GM21529 (cell line): ENCODE measurements at regions not wholly inside any gene's neighbourhood (a gene's known extent, or its start where the extent isn't known, plus 50 kb on each side); places are given as distances from the start of the nearest gene placed in this dataset.
"Not testable (repeated sequence)": the region's sequence is repeated elsewhere in the genome, so short reads cannot be mapped to it uniquely, and the experiment has no call there.

Experiments used
- ATAC-seq: cut with Tn5 transposase; IDR thresholded peaks from one replicate; pipeline ENCODE4 v1.9.1; 2021; ENCODE audit not compliant: unreplicated experiment

- ATAC-seq: no peak
Measured at GRCh38 chr3:6631376-6631775, 229.5 kb upstream of the GRM7 start.

GRCh38 chr3:6640907-6641306 is 220.0 kb upstream of the GRM7 start:
- ATAC-seq: no peak

GRCh38 chr3:6644070-6644929 is 216.6 kb upstream of the GRM7 start:
- peak; percentile 61 for ATAC-seq

- ATAC-seq: no peak
Measured at GRCh38 chr3:6654670-6655069, 206.2 kb upstream of the GRM7 start.

- ATAC-seq: no peak
Measured at GRCh38 chr3:6655275-6655674, 205.6 kb upstream of the GRM7 start.

GRCh38 chr3:6657591-6657990 is 203.3 kb upstream of the GRM7 start:
- ATAC-seq: no peak

GRCh38 chr3:6667354-6667753 is 193.6 kb upstream of the GRM7 start:
- ATAC-seq: no peak

GRCh38 chr3:6671363-6671762 is 189.6 kb upstream of the GRM7 start:
- ATAC-seq: no peak

GRCh38 chr3:6679510-6679909 is 181.4 kb upstream of the GRM7 start:
- peak; percentile 29 for ATAC-seq

- peak; percentile 92 for ATAC-seq
Measured at GRCh38 chr3:6680119-6680806, 180.7 kb upstream of the GRM7 start.

- ATAC-seq: no peak
Measured at GRCh38 chr3:6697285-6697684, 163.6 kb upstream of the GRM7 start.

GRCh38 chr3:6697722-6698121 is 163.2 kb upstream of the GRM7 start:
- ATAC-seq: no peak

- not testable (repeated sequence) for ATAC-seq
Measured at GRCh38 chr3:6704817-6705216, 156.1 kb upstream of the GRM7 start.

- ATAC-seq: no peak
Measured at GRCh38 chr3:6706777-6707176, 154.1 kb upstream of the GRM7 start.

- ATAC-seq: no peak
Measured at GRCh38 chr3:6709178-6709577, 151.7 kb upstream of the GRM7 start.

- ATAC-seq: no peak
Measured at GRCh38 chr3:6714962-6715361, 146.0 kb upstream of the GRM7 start.

GRCh38 chr3:6716420-6716819 is 144.5 kb upstream of the GRM7 start:
- no peak for ATAC-seq

GRCh38 chr3:6717026-6717943 is 143.6 kb upstream of the GRM7 start:
- ATAC-seq: peak; percentile 94

GRCh38 chr3:6719999-6720398 is 140.9 kb upstream of the GRM7 start:
- ATAC-seq: no peak

- no peak for ATAC-seq
Measured at GRCh38 chr3:6721491-6721890, 139.4 kb upstream of the GRM7 start.

GRCh38 chr3:6723205-6723604 is 137.7 kb upstream of the GRM7 start:
- ATAC-seq: no peak
